OCI-LY7 (cell line): ENCODE measurements at regions not wholly inside any gene's neighbourhood (a gene's known extent, or its start where the extent isn't known, plus 50 kb on each side); places are given as distances from the start of the nearest gene placed in this dataset.

Source experiments
- EZH2phosphoT487 ChIP-seq: fragments of 200-600 bp; sonication (generic); IDR thresholded peaks from 2 replicates; pipeline ENCODE4 v1.6.1; 2018; ENCODE audit warnings: low read depth, borderline replicate concordance, mild to moderate bottlenecking, mixed run types, antibody characterized with exemption, low read length, moderate library complexity, mixed read lengths
- TF ChIP-seq, protein P1 (sequence below): fragments of 200-600 bp; sonication (generic); conservative IDR thresholded peaks from 2 replicates; pipeline ENCODE4 v1.5.1; 2014; ENCODE audit warnings: mild to moderate bottlenecking, antibody characterized with exemption, low read length, moderate library complexity, mixed read lengths

DNA sequence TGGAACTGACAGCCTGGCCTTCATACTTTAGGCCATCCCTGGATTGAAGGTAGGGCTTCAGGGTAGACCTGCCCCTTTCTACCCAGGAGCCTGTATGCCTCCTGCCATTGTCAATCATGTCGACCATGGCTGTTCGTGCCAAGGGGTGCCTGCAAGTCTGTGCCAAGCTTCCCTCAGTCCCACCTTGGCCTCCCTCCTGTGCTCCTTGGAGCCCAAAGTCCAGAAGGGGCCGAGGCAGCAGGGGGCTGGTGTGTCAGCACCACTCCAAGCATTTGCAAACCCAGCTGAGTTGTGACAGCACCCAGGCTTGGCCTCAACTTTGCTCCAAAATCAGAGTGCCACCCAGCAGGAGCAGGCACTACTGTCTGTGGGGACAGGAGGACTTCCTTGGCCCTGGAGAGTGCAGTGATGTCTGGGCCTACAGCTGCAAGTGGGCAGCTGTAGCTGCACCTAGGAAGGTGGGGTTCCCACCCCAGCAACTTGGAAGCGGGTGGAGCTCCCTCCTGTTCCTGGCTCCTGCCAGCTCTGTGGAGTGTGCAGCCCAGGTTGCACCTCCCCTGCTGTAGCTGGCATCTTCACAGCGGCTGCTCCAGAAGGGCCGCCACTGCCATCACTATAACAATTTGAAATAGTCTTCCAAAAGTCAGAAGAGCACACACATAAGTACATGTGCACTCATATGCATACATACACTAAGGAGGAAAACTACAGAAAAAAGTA, 1719.3 kb downstream of the HACE1 start:
- TF ChIP-seq, protein P1, sequence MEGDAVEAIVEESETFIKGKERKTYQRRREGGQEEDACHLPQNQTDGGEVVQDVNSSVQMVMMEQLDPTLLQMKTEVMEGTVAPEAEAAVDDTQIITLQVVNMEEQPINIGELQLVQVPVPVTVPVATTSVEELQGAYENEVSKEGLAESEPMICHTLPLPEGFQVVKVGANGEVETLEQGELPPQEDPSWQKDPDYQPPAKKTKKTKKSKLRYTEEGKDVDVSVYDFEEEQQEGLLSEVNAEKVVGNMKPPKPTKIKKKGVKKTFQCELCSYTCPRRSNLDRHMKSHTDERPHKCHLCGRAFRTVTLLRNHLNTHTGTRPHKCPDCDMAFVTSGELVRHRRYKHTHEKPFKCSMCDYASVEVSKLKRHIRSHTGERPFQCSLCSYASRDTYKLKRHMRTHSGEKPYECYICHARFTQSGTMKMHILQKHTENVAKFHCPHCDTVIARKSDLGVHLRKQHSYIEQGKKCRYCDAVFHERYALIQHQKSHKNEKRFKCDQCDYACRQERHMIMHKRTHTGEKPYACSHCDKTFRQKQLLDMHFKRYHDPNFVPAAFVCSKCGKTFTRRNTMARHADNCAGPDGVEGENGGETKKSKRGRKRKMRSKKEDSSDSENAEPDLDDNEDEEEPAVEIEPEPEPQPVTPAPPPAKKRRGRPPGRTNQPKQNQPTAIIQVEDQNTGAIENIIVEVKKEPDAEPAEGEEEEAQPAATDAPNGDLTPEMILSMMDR = no peak
- no peak for TF ChIP-seq EZH2phosphoT487
